Loucy (cell line): ENCODE measurements at regions not wholly inside any gene's neighbourhood (a gene's known extent, or its start where the extent isn't known, plus 50 kb on each side); places are given as distances from the start of the nearest gene placed in this dataset.

Source experiments
- H2AFZ ChIP-seq: fragments of 200-600 bp; sonication (generic); 2 replicates; pipeline ENCODE4 v1.6.0; 2016; ENCODE audit warnings: antibody characterized with exemption, mild to moderate bottlenecking, low read length, moderate library complexity
- H3F3A ChIP-seq: fragments of 200-600 bp; 2 replicates; pipeline ENCODE4 v1.6.0; 2016; ENCODE audit warnings: antibody characterized with exemption, low read depth, mild to moderate bottlenecking
- H3K27me3 ChIP-seq: fragments of 200-600 bp; sonication (generic); 2 replicates; pipeline ENCODE4 v1.6.1; 2014; ENCODE audit warnings: low read length, mild to moderate bottlenecking; ENCODE audit not compliant: insufficient read depth, poor library complexity, severe bottlenecking
- H3K36me3 ChIP-seq: fragments of 200-600 bp; sonication (generic); 2 replicates; pipeline ENCODE4 v1.6.1; 2016; ENCODE audit warnings: low read length; ENCODE audit not compliant: insufficient read depth
- H3K4me1 ChIP-seq: fragments of 200-600 bp; sonication (generic); 2 replicates; pipeline ENCODE4 v1.5.1; 2014; ENCODE audit warnings: low read length, mild to moderate bottlenecking; ENCODE audit not compliant: insufficient read depth, poor library complexity, severe bottlenecking
- H3K4me2 ChIP-seq: fragments of 200-600 bp; sonication (generic); 2 replicates; pipeline ENCODE4 v1.6.0; 2014; ENCODE audit warnings: antibody characterized with exemption, low read length, low read depth, mild to moderate bottlenecking; ENCODE audit not compliant: poor library complexity, severe bottlenecking
- H3K4me3 ChIP-seq: fragments of 200-600 bp; sonication (generic); 2 replicates; pipeline ENCODE4 v1.5.1; 2014; ENCODE audit warnings: low read length, mild to moderate bottlenecking, mixed read lengths; ENCODE audit not compliant: poor library complexity, severe bottlenecking
- H3K79me2 ChIP-seq: fragments of 200-600 bp; sonication (generic); 2 replicates; pipeline ENCODE4 v1.6.1; 2014; ENCODE audit warnings: low read length; ENCODE audit not compliant: insufficient read depth
- H3K9ac ChIP-seq: fragments of 200-600 bp; sonication (generic); 2 replicates; pipeline ENCODE4 v1.6.0; 2014; ENCODE audit warnings: mild to moderate bottlenecking, low read depth, low read length, moderate library complexity; ENCODE audit not compliant: poor library complexity, severe bottlenecking
- H3K9me2 ChIP-seq: fragments of 200-600 bp; sonication (generic); replicated peaks from 2 replicates; pipeline ENCODE4 v1.6.1; 2016; ENCODE audit warnings: low read depth, low read length, mixed read lengths
- H3K9me3 ChIP-seq: fragments of 200-600 bp; sonication (generic); 2 replicates; pipeline ENCODE4 v1.6.1; 2014; ENCODE audit warnings: mild to moderate bottlenecking, antibody characterized with exemption, low read length, low read depth; ENCODE audit not compliant: insufficient read depth
- H4K20me1 ChIP-seq: fragments of 200-600 bp; sonication (generic); 2 replicates; pipeline ENCODE4 v1.6.0; 2014; ENCODE audit warnings: antibody characterized with exemption, low read length, mild to moderate bottlenecking; ENCODE audit not compliant: insufficient read depth, poor library complexity, severe bottlenecking
- CTCF ChIP-seq: fragments of 200-600 bp; sonication (generic); conservative IDR thresholded peaks from 2 replicates; pipeline ENCODE4 v1.5.1; 2014; ENCODE audit warnings: mild to moderate bottlenecking, antibody characterized with exemption, low read length
- EZH2phosphoT487 ChIP-seq: fragments of 200-600 bp; IDR thresholded peaks from 2 replicates; pipeline ENCODE4 v1.6.1; 2018; ENCODE audit warnings: antibody characterized with exemption, mild to moderate bottlenecking, moderate library complexity, borderline replicate concordance

GRCh38 chr3:82671466-82671865 is 910.0 kb upstream of the GBE1 start:
- no peaks in the 10 kb centered on the region for H3F3A ChIP-seq
- H3K9me3 ChIP-seq: no peaks in the 10 kb centered on the region
- no peak overlapping the region for H3K4me3 ChIP-seq
- no peak overlapping the region for H3K9ac ChIP-seq
- TF ChIP-seq CTCF: no peak
- no peak for TF ChIP-seq EZH2phosphoT487
- no peaks in the 10 kb centered on the region for H3K36me3 ChIP-seq
- H3K79me2 ChIP-seq: no peaks in the 10 kb centered on the region
- no peak overlapping the region for H3K4me2 ChIP-seq
- no peak overlapping the region for H2AFZ ChIP-seq
- no peaks in the 10 kb centered on the region for H3K27me3 ChIP-seq
- H4K20me1 ChIP-seq: no peaks in the 10 kb centered on the region
- no peaks in the 10 kb centered on the region for H3K9me2 ChIP-seq
- H3K4me1 ChIP-seq: no peaks in the 10 kb centered on the region

- H3F3A ChIP-seq: no peaks in the 10 kb centered on the region
- H3K9ac ChIP-seq: no peak overlapping the region
- H4K20me1 ChIP-seq: no peaks in the 10 kb centered on the region
- H2AFZ ChIP-seq: no peak overlapping the region
- H3K79me2 ChIP-seq: no peaks in the 10 kb centered on the region
- no peaks in the 10 kb centered on the region for H3K36me3 ChIP-seq
- no peaks in the 10 kb centered on the region for H3K27me3 ChIP-seq
- no peaks in the 10 kb centered on the region for H3K4me1 ChIP-seq
- H3K9me2 ChIP-seq: no peaks in the 10 kb centered on the region
- H3K4me2 ChIP-seq: no peak overlapping the region
- TF ChIP-seq EZH2phosphoT487 (no peak), CTCF (no peak)
- H3K4me3 ChIP-seq: no peak overlapping the region
- no peaks in the 10 kb centered on the region for H3K9me3 ChIP-seq
These were observed 893.3 kb upstream of the GBE1 start for GRCh38 chr3:82654708-82655107.

GRCh38 chr3:82643948-82644347 is 882.5 kb upstream of the GBE1 start:
- H3F3A ChIP-seq: no peaks in the 10 kb centered on the region
- H3K9me2 ChIP-seq: no peaks in the 10 kb centered on the region
- H3K36me3 ChIP-seq: no peaks in the 10 kb centered on the region
- no peaks in the 10 kb centered on the region for H3K79me2 ChIP-seq
- no peaks in the 10 kb centered on the region for H3K27me3 ChIP-seq
- TF ChIP-seq EZH2phosphoT487 (no peak), CTCF (0 out of 2 replicates have a peak, but pooled peaks have one; percentile 14)
- H3K4me2 ChIP-seq: no peak overlapping the region
- H3K9me3 ChIP-seq: no peaks in the 10 kb centered on the region; the same call in 1 of the 2 replicates
- H4K20me1 ChIP-seq: no peaks in the 10 kb centered on the region
- no peaks in the 10 kb centered on the region for H3K4me1 ChIP-seq
- H2AFZ ChIP-seq: no peak overlapping the region
- H3K9ac ChIP-seq: no peak overlapping the region
- H3K4me3 ChIP-seq: no peak overlapping the region
